Esophagus muscularis mucosa (tissue), 4 donors: ENCODE measurements at regions not wholly inside any gene's neighbourhood (a gene's known extent, or its start where the extent isn't known, plus 50 kb on each side); places are given as distances from the start of the nearest gene placed in this dataset.

Experiments used
- DNase-seq: peaks from one replicate; pipeline ENCODE4 v3.0.0-alpha.2; 2017; ENCODE audit errors: extremely low spot score
- H3K27ac ChIP-seq, 4 donors: fragments of 200-600 bp; sonication (generic); replicated peaks in 1 of 4; 1 replicate in 3 of 4; 2 replicates in 1 of 4; pipeline ENCODE4 v1.5.1; 2016 to 2019; ENCODE audit warnings: mild to moderate bottlenecking in 1 of 4
- H3K27me3 ChIP-seq, 4 donors: fragments of 200-600 bp; sonication (generic); one replicate each; pipeline versions ENCODE4 v1.5.1 to v1.6.0; 2016 to 2019
- H3K36me3 ChIP-seq, 4 donors: fragments of 200-600 bp; sonication (generic); one replicate each; pipeline ENCODE4 v1.5.1; 2016 to 2019
- H3K4me1 ChIP-seq, 4 donors: fragments of 200-600 bp; sonication (generic); one replicate each; pipeline ENCODE4 v1.5.1; 2016 to 2019
- H3K4me3 ChIP-seq, 4 donors: fragments of 200-600 bp; sonication (generic); 1 replicate in 2 of 4; 2 replicates in 2 of 4; pipeline ENCODE4 v1.5.1; 2016 to 2019; ENCODE audit warnings: mild to moderate bottlenecking in 4 of 4, moderate library complexity in 1 of 4
- H3K9me3 ChIP-seq, 4 donors: fragments of 200-600 bp; sonication (generic); 1 replicate in 3 of 4; 2 replicates in 1 of 4; pipeline ENCODE4 v1.5.1; 2016 to 2019
- CTCF ChIP-seq, 3 experiments: fragments of 200-600 bp in 2 of 3; fragments of 450-650 bp in 1 of 3; sonication (generic) in 2 of 3; IDR thresholded peaks; one replicate each; pipeline ENCODE4 v1.5.1; 2017 to 2019; ENCODE audit warnings: antibody characterized with exemption in 3 of 3, mild to moderate bottlenecking in 2 of 3, moderate library complexity in 1 of 3
- EP300 ChIP-seq: sonication (generic); formaldehyde crosslinking; IDR thresholded peaks from one replicate; pipeline ENCODE4 v1.6.1; 2017; ENCODE audit warnings: antibody characterized with exemption
- POLR2A ChIP-seq: fragments of 450-650 bp; IDR thresholded peaks from one replicate; pipeline ENCODE4 v1.6.1; 2017; ENCODE audit warnings: antibody characterized with exemption, moderate library complexity, mild to moderate bottlenecking, low read depth
- POLR2AphosphoS5 ChIP-seq, 2 donors: sonication (generic); formaldehyde crosslinking; IDR thresholded peaks; one replicate each; pipeline ENCODE4 v1.6.1; 2017; ENCODE audit warnings: antibody characterized with exemption in 2 of 2
- WGBS: methylation state at CpG from one replicate; pipeline ENCODE4 v1.1.5; 2018; 5-methylcytosine and 5-hydroxymethylcytosine counted together
- intact Hi-C: fragments of 100-400 bp; cut with DNase I; formaldehyde crosslinking; loops from one replicate; pipeline ENCODE4 v1.15.1; 2023

- H3K4me3 ChIP-seq = no peak overlapping the region
- H3K27me3 ChIP-seq = no peaks in the 10 kb centered on the region
- peaks cover 0 to 6% (median 4%) of the 10 kb centered on the region in 4 donors for H3K4me1 ChIP-seq
- no peak overlapping the region for H3K27ac ChIP-seq
- 89% methylated on average over 11 of the region's 11 CpGs for WGBS
- H3K9me3 ChIP-seq = no peaks in the 10 kb centered on the region
- no peak for DNase-seq
- intact Hi-C loops = no loop called here
- no peaks in the 10 kb centered on the region for H3K36me3 ChIP-seq
- TF ChIP-seq CTCF (IDR thresholded peaks at IDR 0.05) = no peak
- no peak for TF ChIP-seq POLR2AphosphoS5 (IDR thresholded peaks at IDR 0.05)
- no peak for TF ChIP-seq POLR2A
- TF ChIP-seq EP300 = no peak
Observed at GRCh38 chr10:3551761-3552160, 233.2 kb downstream of the KLF6 start.

GRCh38 chr10:3549118-3549517 is 235.9 kb downstream of the KLF6 start:
- H3K4me3 ChIP-seq = no peak overlapping the region
- H3K27me3 ChIP-seq = no peaks in the 10 kb centered on the region
- no peak for DNase-seq
- H3K36me3 ChIP-seq = no peaks in the 10 kb centered on the region
- intact Hi-C loops = no loop called here
- WGBS = 87% methylated on average over 4 of the region's 4 CpGs
- no peak for TF ChIP-seq POLR2AphosphoS5 (IDR thresholded peaks at IDR 0.05)
- TF ChIP-seq EP300 = no peak
- no peak for TF ChIP-seq POLR2A
- TF ChIP-seq CTCF (IDR thresholded peaks at IDR 0.05) = no peak
- peaks cover 0 to 6% (median 4%) of the 10 kb centered on the region in 4 donors for H3K4me1 ChIP-seq
- no peaks in the 10 kb centered on the region for H3K9me3 ChIP-seq
- no peak overlapping the region for H3K27ac ChIP-seq

GRCh38 chr10:3548702-3549101 is 236.3 kb downstream of the KLF6 start:
- Histone ChIP-seq H3K4me3 (no peak overlapping the region), H3K36me3 (no peaks in the 10 kb centered on the region), H3K27me3 (no peaks in the 10 kb centered on the region), H3K4me1 (peaks cover 0 to 6% (median 4%) of the 10 kb centered on the region in 4 donors), H3K9me3 (no peaks in the 10 kb centered on the region), H3K27ac (peak overlapping the region in 1 of 4 donors; percentile 19)
- TF ChIP-seq POLR2A = no peak
- no peak for TF ChIP-seq CTCF (IDR thresholded peaks at IDR 0.05)
- TF ChIP-seq POLR2AphosphoS5 (IDR thresholded peaks at IDR 0.05) = no peak
- TF ChIP-seq EP300 = no peak
- DNase-seq = no peak
- WGBS = 88% methylated on average over 1 of the region's 1 CpG
- intact Hi-C loops = no loop called here

GRCh38 chr10:3548076-3548475 is 236.9 kb downstream of the KLF6 start:
- Histone ChIP-seq H3K27me3 (no peaks in the 10 kb centered on the region), H3K4me3 (no peak overlapping the region), H3K27ac (peak overlapping the region in 3 of 4 donors; percentile 4 to 28 (median 13)), H3K9me3 (no peaks in the 10 kb centered on the region), H3K4me1 (peaks cover 0 to 6% (median 4%) of the 10 kb centered on the region in 4 donors), H3K36me3 (no peaks in the 10 kb centered on the region)
- intact Hi-C loops = no loop called here
- WGBS = 85% methylated on average over 7 of the region's 7 CpGs
- TF ChIP-seq POLR2AphosphoS5 (IDR thresholded peaks at IDR 0.05) (no peak), CTCF (IDR thresholded peaks at IDR 0.05) (no peak), POLR2A (no peak), EP300 (no peak)
- DNase-seq = no peak

- intact Hi-C loops = no loop called here
- H3K36me3 ChIP-seq = no peaks in the 10 kb centered on the region
- no peak overlapping the region for H3K27ac ChIP-seq
- WGBS = 93% methylated on average over 4 of the region's 4 CpGs
- TF ChIP-seq POLR2A = no peak
- TF ChIP-seq EP300 = no peak
- H3K9me3 ChIP-seq = no peaks in the 10 kb centered on the region
- peaks cover 0 to 16% (median 13%) of the 10 kb centered on the region in 4 donors for H3K4me1 ChIP-seq
- no peak overlapping the region for H3K4me3 ChIP-seq
- DNase-seq = no peak
- H3K27me3 ChIP-seq = no peaks in the 10 kb centered on the region
Observed at GRCh38 chr10:3544561-3544960, 240.4 kb downstream of the KLF6 start.
